ENCODE measurements at regions not wholly inside any gene's neighbourhood (a gene's known extent, or its start where the extent isn't known, plus 50 kb on each side); places are given as distances from the start of the nearest gene placed in this dataset.

DNA sequence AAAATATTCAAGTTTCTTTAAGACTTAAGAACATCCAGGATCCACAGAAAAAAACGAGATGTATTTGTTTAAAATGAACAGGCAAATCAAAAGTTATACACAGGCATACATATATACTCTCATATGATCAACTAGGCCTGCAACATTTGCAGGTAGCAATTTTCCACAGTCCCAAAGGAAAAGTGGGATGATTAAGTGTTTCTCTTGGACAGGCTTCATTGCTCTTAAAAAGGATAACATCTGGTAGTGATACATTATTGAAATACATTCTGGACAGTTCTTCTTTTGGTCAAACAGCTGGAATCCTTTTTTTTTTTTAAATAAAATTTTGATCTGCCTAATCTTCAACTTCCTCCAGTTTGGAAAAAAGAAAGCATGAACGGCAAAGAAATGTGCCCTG is 114.8 kb upstream of the TDRD3 start:
- no peak overlapping the region for H3K27ac ChIP-seq (ENCODE audit: extremely low read length, insufficient read depth, low read length)
- peaks cover 0 to 5% of the 10 kb centered on the region in 2 experiments; a peak in 1 of 5 replicates for H3K27me3 ChIP-seq (ENCODE audit: control insufficient read depth in 1 of 2, insufficient read depth in 2 of 2, low read length in 2 of 2)
- H3K79me2 ChIP-seq (ENCODE audit: insufficient read depth, low read length): no peaks in the 10 kb centered on the region
- no peak overlapping the region for H2AFZ ChIP-seq (ENCODE audit: low read length)
- intact Hi-C loops (cut with micrococcal nuclease; ENCODE audit: unreplicated experiment) (no loop called here), in situ Hi-C loops (cut with HindIII; ENCODE audit: extremely low pct_ligation_motif_present, low pct_unique_long_range_greater_than_20kb) (no loop called here)
- no peak overlapping the region for H3K4me3 ChIP-seq (replicated peaks in 1 of 3; ENCODE audit: insufficient read depth in 1 of 3, low read depth in 2 of 3, low read length in 3 of 3)
- DNase-seq (ENCODE audit: low spot score) (no peak), ATAC-seq (no peak), FAIRE-seq (no peak)
- H3K4me1 ChIP-seq (ENCODE audit: insufficient read depth, low read length): no peaks in the 10 kb centered on the region
- CTCF ChIA-PET (ENCODE audit: low intra/inter-chr PET ratio, low total read pairs): no interaction called here
- 1% methylated on average over 2 of the region's 2 CpGs for WGBS (ENCODE audit: low lambda C conversion rate)
- BruUV-seq (replicated peaks): no TSS peak
- POLR2A ChIA-PET: no interaction called here
- H3K9ac ChIP-seq (ENCODE audit: insufficient read depth, low read depth, low read length): no peak overlapping the region
- H3K36me3 ChIP-seq (replicated peaks in 1 of 2; ENCODE audit: control insufficient read depth in 1 of 2, insufficient read depth in 2 of 2, low read length in 2 of 2): no peaks in the 10 kb centered on the region
- H4K20me1 ChIP-seq (ENCODE audit: insufficient read depth, low read length): no peaks in the 10 kb centered on the region
- no peaks in the 10 kb centered on the region for H3K9me3 ChIP-seq (ENCODE audit: low read length)
- H3K4me2 ChIP-seq (ENCODE audit: low read depth, low read length): no peak overlapping the region
- TF ChIP-seq ATAD3A (CRISPR knock-in tag; IDR thresholded peaks at IDR 0.05) (no peak), PBX3 (CRISPR knock-in tag; IDR thresholded peaks at IDR 0.05; ENCODE audit: borderline replicate concordance) (no peak), CEBPZ (IDR thresholded peaks at IDR 0.05; ENCODE audit: low read length) (no peak), ZBTB7B (CRISPR knock-in tag; IDR thresholded peaks at IDR 0.05) (no peak), ZNF7 (CRISPR knock-in tag; IDR thresholded peaks at IDR 0.05) (no peak), ATF5 (CRISPR knock-in tag; IDR thresholded peaks at IDR 0.05; ENCODE audit: low read depth) (no peak), FOXP1 (IDR thresholded peaks at IDR 0.05) (no peak), FOXP1 (CRISPR knock-in tag; IDR thresholded peaks at IDR 0.05) (no peak), FOXK1 (CRISPR knock-in tag; IDR thresholded peaks at IDR 0.05; ENCODE audit: borderline replicate concordance, low read depth) (no peak), BCL3 (CRISPR knock-in tag; IDR thresholded peaks at IDR 0.05) (no peak), NFKBIZ (CRISPR knock-in tag; IDR thresholded peaks at IDR 0.05) (no peak), TBX2 (CRISPR knock-in tag; IDR thresholded peaks at IDR 0.05; ENCODE audit: borderline replicate concordance) (no peak), ZNF234 (CRISPR knock-in tag; conservative IDR thresholded peaks at IDR 0.05) (no peak), SP5 (CRISPR knock-in tag; IDR thresholded peaks at IDR 0.05; ENCODE audit: borderline replicate concordance, low read depth) (no peak), LBX2 (CRISPR knock-in tag; IDR thresholded peaks at IDR 0.05; ENCODE audit: borderline replicate concordance) (no peak), TEAD3 (CRISPR knock-in tag; optimal IDR thresholded peaks at IDR 0.05; ENCODE audit: borderline replicate concordance) (no peak)
- TF ChIP-seq, protein P1, sequence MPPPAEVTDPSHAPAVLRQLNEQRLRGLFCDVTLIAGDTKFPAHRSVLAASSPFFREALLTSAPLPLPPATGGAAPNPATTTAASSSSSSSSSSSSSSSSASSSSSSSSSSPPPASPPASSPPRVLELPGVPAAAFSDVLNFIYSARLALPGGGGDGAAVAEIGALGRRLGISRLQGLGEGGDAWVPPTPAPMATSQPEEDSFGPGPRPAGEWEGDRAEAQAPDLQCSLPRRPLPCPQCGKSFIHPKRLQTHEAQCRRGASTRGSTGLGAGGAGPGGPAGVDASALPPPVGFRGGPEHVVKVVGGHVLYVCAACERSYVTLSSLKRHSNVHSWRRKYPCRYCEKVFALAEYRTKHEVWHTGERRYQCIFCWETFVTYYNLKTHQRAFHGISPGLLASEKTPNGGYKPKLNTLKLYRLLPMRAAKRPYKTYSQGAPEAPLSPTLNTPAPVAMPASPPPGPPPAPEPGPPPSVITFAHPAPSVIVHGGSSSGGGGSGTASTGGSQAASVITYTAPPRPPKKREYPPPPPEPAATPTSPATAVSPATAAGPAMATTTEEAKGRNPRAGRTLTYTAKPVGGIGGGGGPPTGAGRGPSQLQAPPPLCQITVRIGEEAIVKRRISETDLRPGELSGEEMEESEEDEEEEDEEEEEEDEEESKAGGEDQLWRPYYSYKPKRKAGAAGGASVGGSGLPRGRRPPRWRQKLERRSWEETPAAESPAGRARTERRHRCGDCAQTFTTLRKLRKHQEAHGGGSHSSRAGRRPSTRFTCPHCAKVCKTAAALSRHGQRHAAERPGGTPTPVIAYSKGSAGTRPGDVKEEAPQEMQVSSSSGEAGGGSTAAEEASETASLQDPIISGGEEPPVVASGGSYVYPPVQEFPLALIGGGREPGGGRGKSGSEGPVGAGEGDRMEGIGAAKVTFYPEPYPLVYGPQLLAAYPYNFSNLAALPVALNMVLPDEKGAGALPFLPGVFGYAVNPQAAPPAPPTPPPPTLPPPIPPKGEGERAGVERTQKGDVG (CRISPR knock-in tag; IDR thresholded peaks at IDR 0.05; ENCODE audit: borderline replicate concordance): no peak
